ENCODE measurements at regions not wholly inside any gene's neighbourhood (a gene's known extent, or its start where the extent isn't known, plus 50 kb on each side); places are given as distances from the start of the nearest gene placed in this dataset.
"Not testable (repeated sequence)": the region's sequence is repeated elsewhere in the genome, so short reads cannot be mapped to it uniquely, and the experiment has no call there.

- Histone ChIP-seq H3K4me1 (ENCODE audit: control insufficient read depth in 2 of 2, insufficient read depth in 2 of 2, low read length in 2 of 2) (no peaks in the 10 kb centered on the region), H3K9me3 (ENCODE audit: control extremely low read depth in 1 of 3, control insufficient read depth in 2 of 3, insufficient read depth in 1 of 3, low read length in 2 of 3) (no peaks in the 10 kb centered on the region), H3K27me3 (replicated peaks in 1 of 4; ENCODE audit: control extremely low read depth in 1 of 4, control insufficient read depth in 3 of 4, insufficient read depth in 4 of 4, low read length in 3 of 4) (no peaks in the 10 kb centered on the region), H3K9ac (ENCODE audit: low read length) (no peak overlapping the region), H3K79me2 (ENCODE audit: control insufficient read depth, insufficient read depth, low read length) (no peaks in the 10 kb centered on the region), H4K20me1 (ENCODE audit: control insufficient read depth, insufficient read depth, low read length, poor library complexity, severe bottlenecking) (no peaks in the 10 kb centered on the region), H2AFZ (ENCODE audit: insufficient read depth, low read depth, low read length, poor library complexity, severe bottlenecking) (no peak overlapping the region), H3K4me2 (replicated peaks; ENCODE audit: low read depth, low read length, poor library complexity, severe bottlenecking) (no peak overlapping the region), H3K27ac (ENCODE audit: low read length in 2 of 2) (no peak overlapping the region), H3K36me3 (replicated peaks in 1 of 2; ENCODE audit: control extremely low read depth in 1 of 2, control insufficient read depth in 1 of 2, extremely low read depth in 1 of 2, insufficient read depth in 2 of 2, low read length in 1 of 2) (no peaks in the 10 kb centered on the region), H3K4me3 (ENCODE audit: control extremely low read depth in 1 of 5, extremely low read depth in 1 of 5, insufficient read depth in 1 of 5, low read depth in 2 of 5, low read length in 4 of 5) (no peak overlapping the region)
- CTCF ChIA-PET: no interaction called here
- no peak for DNase-seq
- no peak overlapping the region for H3K4me3 Mint-ChIP-seq
- no peak overlapping the region for H3K27ac Mint-ChIP-seq
- 83% methylated on average over 2 of the region's 4 CpGs for WGBS (ENCODE audit: insufficient coverage)
- TF ChIP-seq CTCF (IDR thresholded peaks at IDR 0.05): no peak
- TF ChIP-seq EZH2 (IDR thresholded peaks at IDR 0.05; ENCODE audit: borderline replicate concordance, insufficient read depth, low read depth, low read length, poor library complexity, severe bottlenecking): no peak
- no peaks in the 10 kb centered on the region for H3K4me1 Mint-ChIP-seq
- H3K9me3 Mint-ChIP-seq (ENCODE audit: insufficient read depth): no peaks in the 10 kb centered on the region
- intact Hi-C loops (cut with micrococcal nuclease): no loop called here
- POLR2A ChIA-PET: no interaction called here
- H3K27me3 Mint-ChIP-seq: peaks cover 18% of the 10 kb centered on the region
- no peak for ATAC-seq (ENCODE audit: low read depth)
Observed at GRCh38 chr1:182227864-182228547, 163.6 kb downstream of the GLUL start.

GRCh38 chr1:182226618-182227017 is 165.0 kb downstream of the GLUL start:
- Histone ChIP-seq H3K27me3 (replicated peaks in 1 of 4; ENCODE audit: control extremely low read depth in 1 of 4, control insufficient read depth in 3 of 4, insufficient read depth in 4 of 4, low read length in 3 of 4) (no peaks in the 10 kb centered on the region), H2AFZ (ENCODE audit: insufficient read depth, low read depth, low read length, poor library complexity, severe bottlenecking) (no peak overlapping the region), H3K4me3 (ENCODE audit: control extremely low read depth in 1 of 5, extremely low read depth in 1 of 5, insufficient read depth in 1 of 5, low read depth in 2 of 5, low read length in 4 of 5) (no peak overlapping the region), H3K9ac (ENCODE audit: low read length) (no peak overlapping the region), H3K9me3 (ENCODE audit: control extremely low read depth in 1 of 3, control insufficient read depth in 2 of 3, insufficient read depth in 1 of 3, low read length in 2 of 3) (no peaks in the 10 kb centered on the region), H3K27ac (ENCODE audit: low read length in 2 of 2) (no peak overlapping the region), H3K36me3 (replicated peaks in 1 of 2; ENCODE audit: control extremely low read depth in 1 of 2, control insufficient read depth in 1 of 2, extremely low read depth in 1 of 2, insufficient read depth in 2 of 2, low read length in 1 of 2) (no peaks in the 10 kb centered on the region), H3K4me2 (replicated peaks; ENCODE audit: low read depth, low read length, poor library complexity, severe bottlenecking) (no peak overlapping the region), H4K20me1 (ENCODE audit: control insufficient read depth, insufficient read depth, low read length, poor library complexity, severe bottlenecking) (no peaks in the 10 kb centered on the region), H3K4me1 (ENCODE audit: control insufficient read depth in 2 of 2, insufficient read depth in 2 of 2, low read length in 2 of 2) (no peaks in the 10 kb centered on the region), H3K79me2 (ENCODE audit: control insufficient read depth, insufficient read depth, low read length) (no peaks in the 10 kb centered on the region)
- H3K27me3 Mint-ChIP-seq: peaks cover 24% of the 10 kb centered on the region
- no peak overlapping the region for H3K27ac Mint-ChIP-seq
- CTCF ChIA-PET: no interaction called here
- TF ChIP-seq CTCF (IDR thresholded peaks at IDR 0.05) (no peak), EZH2 (IDR thresholded peaks at IDR 0.05; ENCODE audit: borderline replicate concordance, insufficient read depth, low read depth, low read length, poor library complexity, severe bottlenecking) (no peak)
- 100% methylated on average over 1 of the region's 2 CpGs for WGBS (ENCODE audit: insufficient coverage)
- no peaks in the 10 kb centered on the region for H3K4me1 Mint-ChIP-seq
- H3K4me3 Mint-ChIP-seq: no peak overlapping the region
- POLR2A ChIA-PET: no interaction called here
- ATAC-seq (ENCODE audit: low read depth) (no peak), DNase-seq (no peak)
- H3K9me3 Mint-ChIP-seq (ENCODE audit: insufficient read depth): peaks cover 2% of the 10 kb centered on the region
- intact Hi-C loops (cut with micrococcal nuclease): no loop called here

GRCh38 chr1:182225755-182226154 is 164.2 kb upstream of the ZNF648 start:
- H3K36me3 ChIP-seq (replicated peaks in 1 of 2; ENCODE audit: control extremely low read depth in 1 of 2, control insufficient read depth in 1 of 2, extremely low read depth in 1 of 2, insufficient read depth in 2 of 2, low read length in 1 of 2); DNase-seq; intact Hi-C loops (cut with micrococcal nuclease); H3K27me3 ChIP-seq (replicated peaks in 1 of 4; ENCODE audit: control extremely low read depth in 1 of 4, control insufficient read depth in 3 of 4, insufficient read depth in 4 of 4, low read length in 3 of 4); H4K20me1 ChIP-seq (ENCODE audit: control insufficient read depth, insufficient read depth, low read length, poor library complexity, severe bottlenecking); H3K9ac ChIP-seq (ENCODE audit: low read length); H3K9me3 ChIP-seq (ENCODE audit: control extremely low read depth in 1 of 3, control insufficient read depth in 2 of 3, insufficient read depth in 1 of 3, low read length in 2 of 3); H3K9me3 Mint-ChIP-seq (ENCODE audit: insufficient read depth); H3K27ac ChIP-seq (ENCODE audit: low read length in 2 of 2); CTCF ChIA-PET; H3K4me3 ChIP-seq (ENCODE audit: control extremely low read depth in 1 of 5, extremely low read depth in 1 of 5, insufficient read depth in 1 of 5, low read depth in 2 of 5, low read length in 4 of 5); H3K4me1 Mint-ChIP-seq; H3K79me2 ChIP-seq (ENCODE audit: control insufficient read depth, insufficient read depth, low read length); H3K4me3 Mint-ChIP-seq; ATAC-seq (ENCODE audit: low read depth); H3K4me2 ChIP-seq (replicated peaks; ENCODE audit: low read depth, low read length, poor library complexity, severe bottlenecking); H3K27ac Mint-ChIP-seq; H3K4me1 ChIP-seq (ENCODE audit: control insufficient read depth in 2 of 2, insufficient read depth in 2 of 2, low read length in 2 of 2); H2AFZ ChIP-seq (ENCODE audit: insufficient read depth, low read depth, low read length, poor library complexity, severe bottlenecking); POLR2A ChIA-PET: not testable (repeated sequence)
- WGBS (ENCODE audit: insufficient coverage): 100% methylated on average over 2 of the region's 3 CpGs
- H3K27me3 Mint-ChIP-seq: peaks cover 29% of the 10 kb centered on the region

Data from B cell (primary cell).